Stimulated activated CD8-positive, alpha-beta memory T cell treated with anti-CD3 and anti-CD28 coated beads, Interleukin-4, amount 100 ng/mL, for 1 hour (primary cell): ENCODE measurements at regions not wholly inside any gene's neighbourhood (a gene's known extent, or its start where the extent isn't known, plus 50 kb on each side); places are given as distances from the start of the nearest gene placed in this dataset.
"Not testable (repeated sequence)": the region's sequence is repeated elsewhere in the genome, so short reads cannot be mapped to it uniquely, and the experiment has no call there.

ENCODE experiments used
- DNase-seq, 2 donors: peaks; one replicate each; pipeline ENCODE4 v3.0.0-alpha.2; 2020; ENCODE audit warnings: low read depth in 2 of 2, low spot score in 1 of 2

- DNase-seq, result no peak
These were observed 280.4 kb downstream of the HS3ST3B1 start for GRCh38 chr17:14581186-14581830.

- no peak for DNase-seq
These were observed 279.6 kb downstream of the HS3ST3B1 start for GRCh38 chr17:14580499-14580898.

DNA sequence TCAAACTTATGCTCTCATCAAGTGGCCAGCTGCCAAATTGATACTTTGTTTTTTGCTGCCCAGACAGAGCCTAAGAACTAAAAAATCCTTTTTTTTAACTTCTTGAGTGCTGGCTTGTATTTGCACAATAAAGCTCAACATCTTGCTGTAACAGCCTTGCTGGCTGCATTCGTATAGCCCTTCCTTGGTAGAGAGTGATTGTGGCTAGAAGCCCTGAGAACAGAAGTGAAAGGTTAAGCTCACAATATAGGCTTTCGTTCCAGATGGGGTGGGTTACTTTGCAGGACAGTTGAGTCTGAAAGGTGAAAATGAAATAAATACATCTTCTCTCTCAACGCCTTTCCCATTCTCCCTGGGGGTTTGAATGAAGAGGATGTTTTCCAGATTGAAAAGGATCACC is 278.8 kb downstream of the HS3ST3B1 start:
- no peak for DNase-seq

DNA sequence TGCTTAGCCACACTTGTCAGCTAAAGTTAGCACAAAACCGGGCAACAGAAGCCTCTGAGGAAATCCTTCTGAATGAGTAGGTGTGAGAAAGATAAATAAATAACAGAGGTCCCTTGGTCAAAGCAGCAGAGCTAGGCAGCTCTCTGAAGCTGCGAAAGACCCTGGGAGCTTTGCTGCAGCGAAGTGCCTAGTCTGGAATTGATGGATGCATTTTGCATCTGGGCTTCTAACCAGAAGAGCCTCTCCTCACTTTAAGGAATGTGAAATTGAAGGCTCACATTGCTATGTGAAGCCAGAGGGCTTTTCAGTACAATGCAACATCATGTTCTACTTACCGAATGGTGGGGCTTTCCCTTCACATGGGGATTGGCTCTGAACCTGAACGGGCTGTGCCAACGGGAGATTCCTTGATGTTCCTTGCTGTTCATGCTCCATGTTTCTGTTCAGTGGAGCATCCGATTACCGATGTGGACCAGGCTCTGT is 274.6 kb downstream of the HS3ST3B1 start:
- DNase-seq, result no peak

GRCh38 chr17:14560325-14560724 is 259.4 kb downstream of the HS3ST3B1 start:
- DNase-seq, result not testable (repeated sequence)

GRCh38 chr17:14559264-14560119 is 258.6 kb downstream of the HS3ST3B1 start:
- DNase-seq, result no peak

- no peak for DNase-seq
These were observed 256.6 kb downstream of the HS3ST3B1 start for GRCh38 chr17:14557480-14557879.

GRCh38 chr17:14553847-14554246 is 253.0 kb downstream of the HS3ST3B1 start:
- DNase-seq, result no peak

GRCh38 chr17:14552306-14552705 is 251.4 kb downstream of the HS3ST3B1 start:
- DNase-seq, result no peak

DNA sequence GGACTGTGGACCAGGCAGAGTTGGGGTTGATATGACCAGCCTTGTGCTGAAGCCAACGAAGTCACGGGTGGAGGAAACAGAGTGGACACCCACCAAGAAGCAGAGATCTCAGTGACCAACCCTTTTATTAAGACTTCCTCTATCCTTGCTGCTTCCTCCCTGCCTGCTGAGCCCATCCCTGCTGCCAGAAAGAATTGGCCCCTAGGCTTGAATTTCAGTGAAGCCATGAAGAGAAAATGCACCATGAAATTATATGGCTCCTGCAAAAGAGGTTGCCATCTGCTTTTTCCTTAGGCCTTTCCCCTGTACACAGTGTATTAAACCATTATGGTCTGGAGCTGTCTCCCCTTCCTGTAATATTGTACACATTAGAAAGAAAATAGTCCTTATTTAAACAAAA is 246.7 kb downstream of the HS3ST3B1 start:
- DNase-seq, result no peak

DNA sequence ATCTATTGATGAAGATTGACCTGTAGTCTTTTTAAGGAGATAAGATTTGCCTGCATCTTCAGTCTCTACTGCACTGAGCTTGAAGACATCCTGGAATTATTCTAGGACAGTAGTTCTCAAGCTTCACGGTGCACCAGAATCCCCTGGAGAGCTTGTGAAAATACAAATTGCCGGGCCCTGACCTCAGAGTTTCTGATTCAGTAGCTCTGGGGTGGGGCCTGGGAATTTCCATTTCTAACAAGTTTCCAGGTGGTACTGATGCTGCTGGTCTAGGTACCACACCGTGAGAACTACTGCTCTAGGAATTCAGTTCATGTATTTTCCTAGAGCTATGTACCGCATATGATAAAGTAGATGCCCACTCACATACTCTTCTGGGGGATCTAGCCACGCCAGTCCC is 246.1 kb downstream of the HS3ST3B1 start:
- DNase-seq, result no peak

DNA sequence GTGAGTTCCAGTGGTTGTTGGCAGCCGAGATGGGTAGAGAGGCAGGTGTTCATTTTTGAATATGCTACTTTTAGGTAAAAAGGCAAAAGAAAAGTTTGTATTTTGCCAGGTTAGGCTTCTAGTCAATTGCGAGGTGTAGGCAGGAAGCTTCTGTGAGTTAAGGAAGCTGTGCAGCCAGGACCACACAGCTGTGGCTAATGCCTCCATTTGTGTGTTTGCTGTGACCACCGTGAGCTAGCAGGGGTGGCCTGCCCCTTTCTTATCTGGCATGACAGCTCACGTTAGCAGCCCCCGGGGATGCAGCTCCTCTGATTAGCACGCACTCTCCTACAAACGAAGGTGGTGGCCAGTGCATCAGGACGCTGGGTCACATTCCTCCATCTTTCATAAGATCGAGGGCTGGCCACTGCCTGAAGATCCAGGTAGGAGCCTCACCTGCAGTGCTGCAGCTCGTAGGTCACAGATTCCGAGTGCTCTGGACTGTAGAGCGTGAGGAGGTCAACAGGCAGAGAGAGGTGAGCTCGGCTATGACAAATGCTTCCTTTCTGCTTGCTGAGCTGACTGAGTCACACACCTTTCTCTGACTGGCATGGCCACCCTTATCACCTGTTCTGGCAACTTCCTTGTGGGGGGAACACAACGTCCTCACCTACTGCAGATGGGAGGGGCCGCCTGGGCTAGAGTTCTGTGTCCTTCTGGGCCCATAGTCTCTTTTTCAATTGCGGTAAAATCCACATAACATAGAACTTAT is 244.4 kb downstream of the HS3ST3B1 start:
- DNase-seq, result no peak

- no peak for DNase-seq
These were observed 240.8 kb downstream of the HS3ST3B1 start for GRCh38 chr17:14541714-14542113.

- no peak for DNase-seq
These were observed 238.9 kb downstream of the HS3ST3B1 start for GRCh38 chr17:14539801-14540200.

- not testable (repeated sequence) for DNase-seq
These were observed 231.4 kb downstream of the HS3ST3B1 start for GRCh38 chr17:14532242-14532641.

DNA sequence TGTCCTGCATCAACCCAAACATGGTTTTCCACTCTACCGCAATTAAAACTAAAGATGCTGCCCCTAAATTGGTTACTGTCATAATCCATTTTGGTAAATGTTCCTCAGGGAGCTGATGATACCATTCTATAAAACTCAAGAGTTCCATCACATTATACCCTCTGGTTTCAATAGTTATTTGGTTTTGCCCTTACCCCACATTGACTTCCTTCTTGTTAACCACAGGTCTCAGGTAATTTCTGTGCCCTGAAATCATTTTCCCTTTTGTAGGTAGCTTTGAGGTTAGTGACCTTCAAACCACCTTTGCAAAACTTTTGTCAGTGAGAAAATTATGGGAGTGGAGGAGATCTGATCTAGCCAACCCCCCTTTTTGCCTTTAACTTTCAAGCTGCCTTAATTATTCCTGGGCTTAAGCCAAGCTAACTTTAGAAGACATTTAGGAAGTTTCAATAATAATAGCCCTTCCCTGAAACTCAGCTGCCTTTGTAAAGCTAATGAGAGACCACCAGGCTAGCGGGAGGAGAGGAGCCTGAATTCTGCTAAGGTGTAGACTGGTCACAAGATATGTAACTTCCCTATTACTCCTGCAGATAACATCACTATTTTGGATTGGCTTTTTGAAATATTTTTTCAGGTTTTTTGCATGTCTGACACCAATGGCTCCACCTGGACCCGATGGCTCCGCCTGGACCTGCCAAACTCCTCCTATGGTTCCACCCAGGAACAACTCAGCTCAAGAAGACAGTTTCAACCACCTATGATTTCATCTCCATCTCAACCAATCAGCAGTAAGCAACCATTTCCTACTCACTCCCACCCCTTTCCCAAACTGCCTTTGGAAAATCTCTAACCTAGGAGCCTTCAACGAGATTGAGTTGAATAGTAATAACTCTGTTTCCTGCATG is 224.9 kb downstream of the HS3ST3B1 start:
- no peak for DNase-seq

DNA sequence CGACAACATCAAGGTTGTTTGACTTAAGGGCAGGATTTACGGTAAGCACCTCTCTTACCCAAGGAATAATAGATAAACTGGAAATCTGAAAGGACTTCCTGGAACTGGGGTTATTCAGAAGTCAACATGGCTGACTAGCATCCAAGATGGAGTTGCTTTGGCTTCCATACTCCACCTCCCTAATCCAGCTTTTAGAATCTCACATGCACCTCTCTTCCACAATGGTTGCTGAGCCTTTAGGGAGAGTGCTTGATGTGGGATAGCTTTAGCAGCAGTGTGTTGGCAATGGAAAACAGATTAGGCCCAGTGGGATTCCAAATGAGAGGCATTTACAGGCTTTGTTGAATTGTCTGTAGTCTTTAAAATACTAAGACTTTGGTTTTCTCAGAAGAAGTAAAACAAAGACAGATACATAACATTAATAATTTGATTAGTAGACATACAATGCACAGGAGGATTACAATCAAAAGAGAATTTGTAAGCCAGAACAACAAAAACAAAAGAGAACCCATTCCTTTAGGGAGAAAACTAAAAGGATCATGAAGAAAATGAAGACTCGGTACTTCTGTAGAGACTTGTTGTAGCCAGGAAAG is 222.0 kb downstream of the HS3ST3B1 start:
- no peak for DNase-seq

DNA sequence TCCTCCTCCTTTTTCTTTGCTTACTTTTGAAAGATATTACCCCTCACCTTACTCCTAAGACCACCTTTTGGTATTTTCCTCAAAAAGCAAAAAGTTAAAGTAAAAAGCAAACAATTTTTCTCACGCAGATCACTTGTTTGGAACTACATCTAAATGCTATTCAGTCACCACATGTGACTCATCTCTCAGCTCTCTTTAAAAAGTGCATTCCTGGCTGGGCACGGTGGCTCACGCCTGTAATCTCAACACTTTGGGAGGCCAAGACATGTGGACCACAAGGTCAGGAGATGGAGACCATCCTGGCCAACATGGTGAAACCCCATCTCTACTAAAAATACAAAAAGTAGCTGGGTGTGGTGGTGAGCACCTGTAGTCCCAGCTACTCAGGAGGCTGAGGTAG is 218.0 kb downstream of the HS3ST3B1 start:
- not testable (repeated sequence) for DNase-seq

GRCh38 chr17:14514973-14515372 is 214.1 kb downstream of the HS3ST3B1 start:
- no peak for DNase-seq

GRCh38 chr17:14513835-14514234 is 213.0 kb downstream of the HS3ST3B1 start:
- DNase-seq, result no peak
